ENCODE measurements at regions not wholly inside any gene's neighbourhood (a gene's known extent, or its start where the extent isn't known, plus 50 kb on each side); places are given as distances from the start of the nearest gene placed in this dataset.

DNA sequence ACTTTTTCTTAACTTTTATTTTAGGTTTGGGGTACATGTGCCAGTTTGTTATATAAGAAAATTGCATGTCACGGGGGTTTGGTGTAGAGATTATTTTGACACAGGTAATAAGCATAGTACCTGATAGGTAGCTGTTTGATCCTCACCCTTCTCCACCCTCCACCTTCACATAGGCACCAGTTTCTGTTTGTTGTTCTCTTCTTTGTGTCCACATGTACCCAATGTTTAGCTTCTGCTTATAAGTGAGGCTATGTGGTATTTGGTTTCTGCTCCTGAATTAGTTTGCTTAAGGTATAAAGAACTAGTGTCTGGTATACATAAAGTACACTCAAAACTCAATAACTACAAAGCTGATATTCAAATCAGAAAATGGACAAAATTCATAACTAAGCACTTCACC, 654.6 kb upstream of the LINC00305 start:
- DNase-seq (ENCODE audit: low spot score in 2 of 2), result no peak
- Histone ChIP-seq H3K36me3 (no peaks in the 10 kb centered on the region), H3K27ac (no peak overlapping the region), H3K27me3 (no peaks in the 10 kb centered on the region), H3K4me3 (no peak overlapping the region), H3K4me1 (no peaks in the 10 kb centered on the region), H3K9me3 (no peaks in the 10 kb centered on the region)
- intact Hi-C loops (cut with DNase I; ENCODE audit: low total_unique reads), result no loop called here
- TF ChIP-seq, protein P1, sequence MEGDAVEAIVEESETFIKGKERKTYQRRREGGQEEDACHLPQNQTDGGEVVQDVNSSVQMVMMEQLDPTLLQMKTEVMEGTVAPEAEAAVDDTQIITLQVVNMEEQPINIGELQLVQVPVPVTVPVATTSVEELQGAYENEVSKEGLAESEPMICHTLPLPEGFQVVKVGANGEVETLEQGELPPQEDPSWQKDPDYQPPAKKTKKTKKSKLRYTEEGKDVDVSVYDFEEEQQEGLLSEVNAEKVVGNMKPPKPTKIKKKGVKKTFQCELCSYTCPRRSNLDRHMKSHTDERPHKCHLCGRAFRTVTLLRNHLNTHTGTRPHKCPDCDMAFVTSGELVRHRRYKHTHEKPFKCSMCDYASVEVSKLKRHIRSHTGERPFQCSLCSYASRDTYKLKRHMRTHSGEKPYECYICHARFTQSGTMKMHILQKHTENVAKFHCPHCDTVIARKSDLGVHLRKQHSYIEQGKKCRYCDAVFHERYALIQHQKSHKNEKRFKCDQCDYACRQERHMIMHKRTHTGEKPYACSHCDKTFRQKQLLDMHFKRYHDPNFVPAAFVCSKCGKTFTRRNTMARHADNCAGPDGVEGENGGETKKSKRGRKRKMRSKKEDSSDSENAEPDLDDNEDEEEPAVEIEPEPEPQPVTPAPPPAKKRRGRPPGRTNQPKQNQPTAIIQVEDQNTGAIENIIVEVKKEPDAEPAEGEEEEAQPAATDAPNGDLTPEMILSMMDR (IDR thresholded peaks at IDR 0.05), result no peak
- no peak for TF ChIP-seq POLR2AphosphoS5 (IDR thresholded peaks at IDR 0.05)
- TF ChIP-seq POLR2A (IDR thresholded peaks at IDR 0.05), result no peak

DNA sequence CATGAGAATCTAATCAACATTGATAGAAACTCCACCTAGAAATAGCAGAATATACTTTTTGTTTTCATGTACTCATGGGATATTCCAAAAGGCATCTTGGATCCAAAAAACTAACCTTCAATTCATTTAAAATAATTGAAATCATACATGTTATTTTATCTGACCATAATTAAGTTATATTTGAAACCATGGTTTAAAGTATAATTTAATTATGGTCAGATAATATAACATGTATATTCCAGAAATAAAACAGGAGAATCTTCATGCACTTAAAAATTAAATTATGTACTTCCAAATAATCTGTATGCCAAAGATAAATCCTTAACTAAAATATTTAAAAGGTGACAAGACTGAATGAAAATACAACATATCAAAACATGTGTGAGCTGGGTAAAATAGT, 651.3 kb upstream of the LINC00305 start:
- Histone ChIP-seq H3K27me3 (no peaks in the 10 kb centered on the region), H3K4me1 (no peaks in the 10 kb centered on the region), H3K27ac (no peak overlapping the region), H3K4me3 (no peak overlapping the region), H3K36me3 (no peaks in the 10 kb centered on the region), H3K9me3 (peaks cover 0 to 5% of the 10 kb centered on the region in 2 donors)
- no peak for DNase-seq (ENCODE audit: low spot score in 2 of 2)
- TF ChIP-seq, protein P1 (IDR thresholded peaks at IDR 0.05), result no peak
- TF ChIP-seq POLR2AphosphoS5 (IDR thresholded peaks at IDR 0.05) (no peak), POLR2A (IDR thresholded peaks at IDR 0.05) (no peak)
- intact Hi-C loops (cut with DNase I; ENCODE audit: low total_unique reads), result no loop called here

DNA sequence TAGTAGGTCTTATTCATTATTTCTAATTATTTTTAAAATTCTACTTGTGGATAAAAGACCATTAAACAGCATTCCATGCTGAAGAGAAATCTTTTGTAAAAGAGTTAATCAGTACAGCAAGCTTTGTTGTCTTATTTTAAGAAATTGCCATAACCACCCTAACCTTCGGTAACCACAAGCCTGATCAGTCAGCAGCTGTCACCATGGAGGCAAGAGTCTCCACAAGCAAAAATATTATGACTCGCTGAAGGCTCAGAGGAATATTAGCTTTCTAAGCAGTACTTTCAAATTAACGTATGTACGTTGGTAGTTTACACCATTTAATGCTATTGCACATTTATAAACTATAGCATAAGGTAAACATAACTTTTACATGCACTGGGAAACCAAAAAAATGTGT, 650.5 kb upstream of the LINC00305 start:
- Histone ChIP-seq H3K27ac (no peak overlapping the region), H3K27me3 (no peaks in the 10 kb centered on the region), H3K36me3 (no peaks in the 10 kb centered on the region), H3K9me3 (peaks cover 0 to 5% of the 10 kb centered on the region in 2 donors), H3K4me1 (no peaks in the 10 kb centered on the region), H3K4me3 (no peak overlapping the region)
- DNase-seq (ENCODE audit: low spot score in 2 of 2), result no peak
- TF ChIP-seq, protein P1 (IDR thresholded peaks at IDR 0.05), result no peak
- no peak for TF ChIP-seq POLR2A (IDR thresholded peaks at IDR 0.05)
- TF ChIP-seq POLR2AphosphoS5 (IDR thresholded peaks at IDR 0.05), result no peak
- intact Hi-C loops (cut with DNase I; ENCODE audit: low total_unique reads), result no loop called here

DNA sequence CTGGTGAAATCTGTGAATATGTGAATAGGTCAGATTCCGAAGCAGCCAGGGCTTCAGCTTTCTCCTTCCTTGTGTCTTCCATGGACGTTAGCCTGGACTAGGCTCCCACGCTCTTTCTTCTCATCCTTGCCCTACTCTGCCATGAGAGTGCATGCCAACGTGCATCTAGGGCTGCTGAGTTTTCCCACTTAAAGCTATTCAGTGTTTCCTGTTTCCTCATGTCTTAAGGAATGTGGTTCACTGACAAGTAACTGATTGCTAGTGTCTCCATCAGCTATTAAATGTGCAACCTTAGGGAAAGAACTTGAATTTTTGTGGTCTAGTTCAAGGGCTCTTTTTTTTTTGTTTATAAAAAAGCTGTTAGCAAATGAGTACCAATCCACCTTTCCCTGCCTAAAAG, 642.3 kb upstream of the LINC00305 start:
- Histone ChIP-seq H3K36me3 (no peaks in the 10 kb centered on the region), H3K9me3 (no peaks in the 10 kb centered on the region), H3K27ac (no peak overlapping the region), H3K4me3 (no peak overlapping the region), H3K27me3 (no peaks in the 10 kb centered on the region), H3K4me1 (no peaks in the 10 kb centered on the region)
- no peak for TF ChIP-seq POLR2AphosphoS5 (IDR thresholded peaks at IDR 0.05)
- TF ChIP-seq, protein P1 (IDR thresholded peaks at IDR 0.05), result no peak
- no peak for TF ChIP-seq POLR2A (IDR thresholded peaks at IDR 0.05)
- intact Hi-C loops (cut with DNase I; ENCODE audit: low total_unique reads), result no loop called here
- DNase-seq (ENCODE audit: low spot score in 2 of 2), result no peak

DNA sequence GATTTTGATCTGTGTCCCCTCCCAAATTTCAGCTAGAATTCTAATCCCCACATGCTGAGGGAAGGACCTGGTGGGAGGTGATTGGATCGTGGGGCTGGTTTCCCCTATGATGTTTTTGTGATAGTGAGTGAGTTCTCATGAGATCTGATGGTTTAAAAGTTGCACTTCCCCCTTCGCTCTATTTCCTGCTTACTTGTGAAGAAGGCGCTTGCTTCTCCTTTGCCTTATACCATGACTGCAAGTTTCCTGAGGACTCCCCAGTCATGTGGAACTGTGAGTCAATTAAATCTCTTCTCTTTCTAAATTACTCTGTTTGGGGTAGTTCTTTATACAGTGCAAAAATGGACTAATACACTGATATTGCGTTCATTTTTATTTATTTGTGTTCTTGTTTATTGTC, 636.8 kb upstream of the LINC00305 start:
- no peak for DNase-seq (ENCODE audit: low spot score in 2 of 2)
- no peaks in the 10 kb centered on the region for H3K4me1 ChIP-seq
- intact Hi-C loops (cut with DNase I; ENCODE audit: low total_unique reads), result no loop called here
- no peak overlapping the region for H3K27ac ChIP-seq
- H3K9me3 ChIP-seq, result peaks cover 0 to 13% of the 10 kb centered on the region in 2 donors
- H3K36me3 ChIP-seq, result no peaks in the 10 kb centered on the region
- no peaks in the 10 kb centered on the region for H3K27me3 ChIP-seq
- TF ChIP-seq POLR2AphosphoS5 (IDR thresholded peaks at IDR 0.05), result no peak
- no peak for TF ChIP-seq POLR2A (IDR thresholded peaks at IDR 0.05)
- TF ChIP-seq, protein P1 (IDR thresholded peaks at IDR 0.05), result no peak
- no peak overlapping the region for H3K4me3 ChIP-seq
